SK-N-SH (cell line): ENCODE measurements at regions not wholly inside any gene's neighbourhood (a gene's known extent, or its start where the extent isn't known, plus 50 kb on each side); places are given as distances from the start of the nearest gene placed in this dataset.

Source experiments
- CTCF ChIA-PET: fragments of 300-600, 350-600 bp; formaldehyde crosslinking; extraction: SDS; loops from one replicate; lab custom pipeline; 2021; lab: Yijun Ruan, JAX
- POLR2A ChIA-PET: fragments of 350-600 bp; sonication (Branson Sonifier 250); formaldehyde crosslinking; extraction: SDS; loops from one replicate; lab custom pipeline; 2020; ENCODE audit warnings: antibody characterized with exemption, inconsistent platforms; lab: Yijun Ruan, JAX
- DNase-seq: peaks from one replicate; pipeline ENCODE4 v3.0.0; 2012
- H2AFZ ChIP-seq: fragments of 200-600 bp; sonication (generic); 2 replicates; pipeline ENCODE4 v1.8.1; 2016; ENCODE audit warnings: antibody characterized with exemption, mild to moderate bottlenecking, low read depth
- H3F3A ChIP-seq: fragments of 200-600 bp; sonication (generic); replicated peaks from 2 replicates; pipeline ENCODE3; 2016; ENCODE audit warnings: antibody characterized with exemption, mild to moderate bottlenecking; ENCODE audit not compliant: insufficient read depth
- H3K27ac ChIP-seq, 2 experiments: fragments of 200-500 bp in 1 of 2; fragments of 200-600 bp in 1 of 2; sonication (Bioruptor generic) in 1 of 2; sonication (generic), shearing (Covaris generic) in 1 of 2; 2 replicates each; pipeline versions ENCODE4 v1.5.1 to v1.6.1; 2014 to 2016; ENCODE audit warnings: low read depth in 2 of 2, inconsistent platforms in 1 of 2, low read length in 1 of 2, mild to moderate bottlenecking in 1 of 2, mixed read lengths in 1 of 2
- H3K27me3 ChIP-seq: fragments of 200-600 bp; sonication (generic), shearing (Covaris generic); 2 replicates; pipeline ENCODE4 v1.6.1; 2016; ENCODE audit warnings: mixed run types; ENCODE audit not compliant: insufficient read depth
- H3K36me3 ChIP-seq, 2 experiments: fragments of 200-500 bp in 1 of 2; fragments of 200-600 bp in 1 of 2; sonication (Bioruptor generic) in 1 of 2; sonication (generic) in 1 of 2; replicated peaks in 1 of 2; 2 replicates each; pipeline versions ENCODE3 to v1.5.1; 2014 to 2016; ENCODE audit warnings: low read length in 1 of 2, mild to moderate bottlenecking in 1 of 2; ENCODE audit not compliant: insufficient read depth in 2 of 2, control insufficient read depth in 1 of 2
- H3K4me1 ChIP-seq, 2 experiments: fragments of 200-500 bp in 1 of 2; fragments of 200-600 bp in 1 of 2; sonication (Bioruptor generic) in 1 of 2; sonication (generic), shearing (Covaris generic) in 1 of 2; 2 replicates each; pipeline versions ENCODE4 v1.5.1 to v1.6.1; 2014 to 2016; ENCODE audit warnings: low read depth in 1 of 2, low read length in 1 of 2, mixed run types in 1 of 2; ENCODE audit not compliant: insufficient read depth in 2 of 2, control insufficient read depth in 1 of 2
- H3K4me2 ChIP-seq: fragments of 200-600 bp; sonication (generic), shearing (Covaris generic); 2 replicates; pipeline ENCODE4 v1.6.1; 2017; ENCODE audit warnings: mixed run types
- H3K4me3 ChIP-seq, 2 experiments: fragments of 200-500 bp in 1 of 2; fragments of 200-600 bp in 1 of 2; sonication (Bioruptor generic) in 1 of 2; sonication (generic), shearing (Covaris generic) in 1 of 2; 2 replicates each; pipeline versions ENCODE4 v1.5.1 to v1.8.1; 2014 to 2016; ENCODE audit warnings: low read depth in 2 of 2, inconsistent platforms in 1 of 2, low read length in 1 of 2, mild to moderate bottlenecking in 1 of 2, mixed read lengths in 1 of 2, moderate library complexity in 1 of 2
- H3K79me2 ChIP-seq: fragments of 200-600 bp; sonication (generic); 2 replicates; pipeline ENCODE4 v1.8.1; 2017; ENCODE audit warnings: mild to moderate bottlenecking; ENCODE audit not compliant: insufficient read depth
- H3K9ac ChIP-seq: fragments of 200-600 bp; sonication (generic); 2 replicates; pipeline ENCODE4 v1.6.1; 2017; ENCODE audit warnings: mixed run types
- H3K9me2 ChIP-seq: fragments of 200-600 bp; sonication (generic); 2 replicates; pipeline ENCODE4 v1.6.1; 2017; ENCODE audit warnings: mixed run types
- H3K9me3 ChIP-seq: fragments of 200-600 bp; sonication (generic); 2 replicates; pipeline ENCODE4 v1.6.1; 2017; ENCODE audit warnings: mixed run types, mild to moderate bottlenecking, moderate library complexity
- H4K20me1 ChIP-seq: fragments of 200-600 bp; sonication (generic); 2 replicates; pipeline ENCODE4 v1.6.1; 2017; ENCODE audit warnings: mild to moderate bottlenecking, mixed run types; ENCODE audit not compliant: insufficient read depth
- CHD2 ChIP-seq: fragments of 150-350 bp; IDR thresholded peaks from 2 replicates; pipeline ENCODE4 v1.6.1; 2018; ENCODE audit warnings: low read length; ENCODE audit not compliant: partially characterized antibody
- EP300 ChIP-seq, 2 experiments: IDR thresholded peaks; 2 replicates each; pipeline versions ENCODE4 v1.4.0 to v1.6.1; 2012; ENCODE audit warnings: borderline replicate concordance in 1 of 2, low read depth in 1 of 2, low read length in 1 of 2
- FOSL2 ChIP-seq: IDR thresholded peaks from 2 replicates; pipeline ENCODE4 v1.4.0; 2012; ENCODE audit warnings: low read depth, mild to moderate bottlenecking, moderate library complexity, borderline replicate concordance
- MEF2A ChIP-seq: IDR thresholded peaks from 2 replicates; pipeline ENCODE4 v1.4.0; 2012; ENCODE audit warnings: low read depth, borderline replicate concordance
- NFIC ChIP-seq: IDR thresholded peaks from 2 replicates; pipeline ENCODE4 v1.4.0; 2012; ENCODE audit warnings: borderline replicate concordance
- NRF1 ChIP-seq: IDR thresholded peaks from 2 replicates; pipeline ENCODE4 v1.6.1; 2012; ENCODE audit warnings: low read depth, mild to moderate bottlenecking, low read length
- RAD21 ChIP-seq: IDR thresholded peaks from 2 replicates; pipeline ENCODE4 v1.6.1; 2012; ENCODE audit warnings: mild to moderate bottlenecking, low read length
- RFX5 ChIP-seq: IDR thresholded peaks from 2 replicates; pipeline ENCODE4 v1.6.1; 2012; ENCODE audit warnings: mild to moderate bottlenecking, improper control_type of control experiment, low read length
- RXRA ChIP-seq: IDR thresholded peaks from 2 replicates; pipeline ENCODE4 v1.4.0; 2012; ENCODE audit warnings: low read depth, mild to moderate bottlenecking, borderline replicate concordance
- SIN3A ChIP-seq: IDR thresholded peaks from 2 replicates; pipeline ENCODE4 v1.6.1; 2012; ENCODE audit warnings: low read depth, mild to moderate bottlenecking, low read length, moderate library complexity, borderline replicate concordance
- TCF12 ChIP-seq: IDR thresholded peaks from 2 replicates; pipeline ENCODE4 v1.4.0; 2012
- WGBS: methylation state at CpG from one replicate; pipeline ENCODE4 v1.1.6; 2017; ENCODE audit warnings: low lambda C conversion rate; 5-methylcytosine and 5-hydroxymethylcytosine counted together
- TF ChIP-seq, protein P1 (sequence below): IDR thresholded peaks from 2 replicates; pipeline ENCODE4 v1.6.1; 2012; ENCODE audit warnings: mild to moderate bottlenecking, low read depth, low read length, moderate library complexity
- TF ChIP-seq, protein P2 (sequence below): IDR thresholded peaks from 2 replicates; pipeline ENCODE4 v1.4.0; 2012; ENCODE audit warnings: low read depth
- TF ChIP-seq, protein P3 (sequence below): IDR thresholded peaks from 2 replicates; pipeline ENCODE4 v1.4.0; 2012; ENCODE audit warnings: low read depth, borderline replicate concordance
- TF ChIP-seq, protein P4 (sequence below): IDR thresholded peaks from 2 replicates; pipeline ENCODE4; 2012
- TF ChIP-seq, protein P5 (sequence below): IDR thresholded peaks from 2 replicates; pipeline ENCODE4 v1.4.0; 2012; ENCODE audit warnings: low read depth, borderline replicate concordance

DNA sequence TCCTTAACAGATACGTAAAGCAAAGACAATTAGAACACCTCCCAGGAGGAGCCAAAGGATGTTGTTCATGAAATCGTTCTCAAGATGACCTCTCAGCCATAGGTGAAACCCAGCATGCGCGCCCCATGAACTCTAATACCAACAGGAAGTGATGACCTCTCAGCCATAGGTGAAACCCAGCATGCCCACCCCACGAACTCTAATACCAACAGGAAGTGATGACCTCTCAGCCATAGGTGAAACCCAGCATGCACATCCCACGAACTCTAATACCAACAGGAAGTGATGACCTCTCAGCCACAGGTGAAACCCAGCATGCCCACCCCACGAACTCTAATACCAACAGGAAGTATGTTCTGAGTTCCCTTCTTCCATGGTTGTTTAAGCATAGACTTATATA, 205.2 kb upstream of the ADARB2 start:
- Histone ChIP-seq H3K4me2 (no peak overlapping the region), H3K36me3 (no peaks in the 10 kb centered on the region), H3K4me3 (no peak overlapping the region), H3K9me3 (no peaks in the 10 kb centered on the region), H3K9ac (no peak overlapping the region), H3K27me3 (no peaks in the 10 kb centered on the region), H2AFZ (no peak overlapping the region), H3K9me2 (no peaks in the 10 kb centered on the region), H3K27ac (no peak overlapping the region), H3K79me2 (no peaks in the 10 kb centered on the region), H3K4me1 (no peaks in the 10 kb centered on the region), H4K20me1 (no peaks in the 10 kb centered on the region), H3F3A (no peaks in the 10 kb centered on the region)
- ChIA-PET POLR2A (no interaction called here), CTCF (no interaction called here)
- 38% methylated on average over 7 of the region's 7 CpGs for WGBS
- TF ChIP-seq, protein P1, sequence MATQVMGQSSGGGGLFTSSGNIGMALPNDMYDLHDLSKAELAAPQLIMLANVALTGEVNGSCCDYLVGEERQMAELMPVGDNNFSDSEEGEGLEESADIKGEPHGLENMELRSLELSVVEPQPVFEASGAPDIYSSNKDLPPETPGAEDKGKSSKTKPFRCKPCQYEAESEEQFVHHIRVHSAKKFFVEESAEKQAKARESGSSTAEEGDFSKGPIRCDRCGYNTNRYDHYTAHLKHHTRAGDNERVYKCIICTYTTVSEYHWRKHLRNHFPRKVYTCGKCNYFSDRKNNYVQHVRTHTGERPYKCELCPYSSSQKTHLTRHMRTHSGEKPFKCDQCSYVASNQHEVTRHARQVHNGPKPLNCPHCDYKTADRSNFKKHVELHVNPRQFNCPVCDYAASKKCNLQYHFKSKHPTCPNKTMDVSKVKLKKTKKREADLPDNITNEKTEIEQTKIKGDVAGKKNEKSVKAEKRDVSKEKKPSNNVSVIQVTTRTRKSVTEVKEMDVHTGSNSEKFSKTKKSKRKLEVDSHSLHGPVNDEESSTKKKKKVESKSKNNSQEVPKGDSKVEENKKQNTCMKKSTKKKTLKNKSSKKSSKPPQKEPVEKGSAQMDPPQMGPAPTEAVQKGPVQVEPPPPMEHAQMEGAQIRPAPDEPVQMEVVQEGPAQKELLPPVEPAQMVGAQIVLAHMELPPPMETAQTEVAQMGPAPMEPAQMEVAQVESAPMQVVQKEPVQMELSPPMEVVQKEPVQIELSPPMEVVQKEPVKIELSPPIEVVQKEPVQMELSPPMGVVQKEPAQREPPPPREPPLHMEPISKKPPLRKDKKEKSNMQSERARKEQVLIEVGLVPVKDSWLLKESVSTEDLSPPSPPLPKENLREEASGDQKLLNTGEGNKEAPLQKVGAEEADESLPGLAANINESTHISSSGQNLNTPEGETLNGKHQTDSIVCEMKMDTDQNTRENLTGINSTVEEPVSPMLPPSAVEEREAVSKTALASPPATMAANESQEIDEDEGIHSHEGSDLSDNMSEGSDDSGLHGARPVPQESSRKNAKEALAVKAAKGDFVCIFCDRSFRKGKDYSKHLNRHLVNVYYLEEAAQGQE = no peak
- TF ChIP-seq, protein P2, sequence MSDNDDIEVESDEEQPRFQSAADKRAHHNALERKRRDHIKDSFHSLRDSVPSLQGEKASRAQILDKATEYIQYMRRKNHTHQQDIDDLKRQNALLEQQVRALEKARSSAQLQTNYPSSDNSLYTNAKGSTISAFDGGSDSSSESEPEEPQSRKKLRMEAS = no peak
- TF ChIP-seq RXRA (no peak), SIN3A (no peak), NFIC (no peak)
- DNase-seq = no peak

DNA sequence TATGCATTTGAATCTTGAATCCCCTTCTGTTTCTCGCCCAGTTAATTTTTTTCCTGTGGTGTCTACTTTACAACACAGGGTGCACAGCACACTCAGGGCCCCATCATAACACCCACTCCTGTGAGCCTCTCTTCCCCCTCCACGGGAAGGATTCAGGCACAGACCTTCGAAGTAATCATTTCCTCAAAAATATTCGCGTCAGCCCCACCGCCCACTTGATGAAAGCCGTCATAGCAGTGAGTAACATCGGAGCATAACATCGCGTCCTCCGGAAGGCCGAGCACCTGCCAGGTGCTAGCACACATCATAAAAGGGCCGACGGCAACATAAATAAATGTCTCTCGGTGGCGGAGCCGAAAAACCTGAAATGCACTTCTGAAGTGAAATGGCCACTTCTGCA, 201.7 kb upstream of the ADARB2 start:
- no peaks in the 10 kb centered on the region for H3K36me3 ChIP-seq
- H3K27me3 ChIP-seq = no peaks in the 10 kb centered on the region
- DNase-seq = no peak
- H3K4me1 ChIP-seq = no peaks in the 10 kb centered on the region
- H3K4me2 ChIP-seq = no peak overlapping the region
- no peak overlapping the region for H3K27ac ChIP-seq
- ChIA-PET CTCF (no interaction called here), POLR2A (no interaction called here)
- H3K9me2 ChIP-seq = no peaks in the 10 kb centered on the region
- no peak overlapping the region for H3K4me3 ChIP-seq
- H3F3A ChIP-seq = no peaks in the 10 kb centered on the region
- WGBS = 77% methylated on average over 17 of the region's 17 CpGs
- no peak overlapping the region for H2AFZ ChIP-seq
- no peak overlapping the region for H3K9ac ChIP-seq
- no peaks in the 10 kb centered on the region for H3K79me2 ChIP-seq
- H4K20me1 ChIP-seq = no peaks in the 10 kb centered on the region
- H3K9me3 ChIP-seq = no peaks in the 10 kb centered on the region
- TF ChIP-seq EP300 (IDR thresholded peaks at IDR 0.05; ENCODE audit: borderline replicate concordance in 1 of 2, low read depth in 1 of 2, low read length in 1 of 2) (no peak), NRF1 (no peak), FOSL2 (no peak), TCF12 (no peak), MEF2A (no peak), RFX5 (no peak), RAD21 (no peak), CHD2 (no peak)
- TF ChIP-seq, protein P1 = no peak
- TF ChIP-seq, protein P3, sequence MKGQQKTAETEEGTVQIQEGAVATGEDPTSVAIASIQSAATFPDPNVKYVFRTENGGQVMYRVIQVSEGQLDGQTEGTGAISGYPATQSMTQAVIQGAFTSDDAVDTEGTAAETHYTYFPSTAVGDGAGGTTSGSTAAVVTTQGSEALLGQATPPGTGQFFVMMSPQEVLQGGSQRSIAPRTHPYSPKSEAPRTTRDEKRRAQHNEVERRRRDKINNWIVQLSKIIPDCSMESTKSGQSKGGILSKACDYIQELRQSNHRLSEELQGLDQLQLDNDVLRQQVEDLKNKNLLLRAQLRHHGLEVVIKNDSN = no peak
- TF ChIP-seq, protein P4, sequence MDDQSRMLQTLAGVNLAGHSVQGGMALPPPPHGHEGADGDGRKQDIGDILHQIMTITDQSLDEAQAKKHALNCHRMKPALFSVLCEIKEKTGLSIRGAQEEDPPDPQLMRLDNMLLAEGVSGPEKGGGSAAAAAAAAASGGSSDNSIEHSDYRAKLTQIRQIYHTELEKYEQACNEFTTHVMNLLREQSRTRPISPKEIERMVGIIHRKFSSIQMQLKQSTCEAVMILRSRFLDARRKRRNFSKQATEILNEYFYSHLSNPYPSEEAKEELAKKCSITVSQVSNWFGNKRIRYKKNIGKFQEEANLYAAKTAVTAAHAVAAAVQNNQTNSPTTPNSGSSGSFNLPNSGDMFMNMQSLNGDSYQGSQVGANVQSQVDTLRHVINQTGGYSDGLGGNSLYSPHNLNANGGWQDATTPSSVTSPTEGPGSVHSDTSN = no peak
- TF ChIP-seq, protein P5, sequence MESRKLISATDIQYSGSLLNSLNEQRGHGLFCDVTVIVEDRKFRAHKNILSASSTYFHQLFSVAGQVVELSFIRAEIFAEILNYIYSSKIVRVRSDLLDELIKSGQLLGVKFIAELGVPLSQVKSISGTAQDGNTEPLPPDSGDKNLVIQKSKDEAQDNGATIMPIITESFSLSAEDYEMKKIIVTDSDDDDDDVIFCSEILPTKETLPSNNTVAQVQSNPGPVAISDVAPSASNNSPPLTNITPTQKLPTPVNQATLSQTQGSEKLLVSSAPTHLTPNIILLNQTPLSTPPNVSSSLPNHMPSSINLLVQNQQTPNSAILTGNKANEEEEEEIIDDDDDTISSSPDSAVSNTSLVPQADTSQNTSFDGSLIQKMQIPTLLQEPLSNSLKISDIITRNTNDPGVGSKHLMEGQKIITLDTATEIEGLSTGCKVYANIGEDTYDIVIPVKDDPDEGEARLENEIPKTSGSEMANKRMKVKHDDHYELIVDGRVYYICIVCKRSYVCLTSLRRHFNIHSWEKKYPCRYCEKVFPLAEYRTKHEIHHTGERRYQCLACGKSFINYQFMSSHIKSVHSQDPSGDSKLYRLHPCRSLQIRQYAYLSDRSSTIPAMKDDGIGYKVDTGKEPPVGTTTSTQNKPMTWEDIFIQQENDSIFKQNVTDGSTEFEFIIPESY = no peak
- TF ChIP-seq, protein P2 = no peak
